Loucy (cell line): ENCODE measurements at regions not wholly inside any gene's neighbourhood (a gene's known extent, or its start where the extent isn't known, plus 50 kb on each side); places are given as distances from the start of the nearest gene placed in this dataset.

Source experiments
- H2AFZ ChIP-seq: fragments of 200-600 bp; sonication (generic); 2 replicates; pipeline ENCODE4 v1.6.0; 2016; ENCODE audit warnings: antibody characterized with exemption, mild to moderate bottlenecking, low read length, moderate library complexity
- H3F3A ChIP-seq: fragments of 200-600 bp; 2 replicates; pipeline ENCODE4 v1.6.0; 2016; ENCODE audit warnings: antibody characterized with exemption, low read depth, mild to moderate bottlenecking
- H3K27me3 ChIP-seq: fragments of 200-600 bp; sonication (generic); 2 replicates; pipeline ENCODE4 v1.6.1; 2014; ENCODE audit warnings: low read length, mild to moderate bottlenecking; ENCODE audit not compliant: insufficient read depth, poor library complexity, severe bottlenecking
- H3K36me3 ChIP-seq: fragments of 200-600 bp; sonication (generic); 2 replicates; pipeline ENCODE4 v1.6.1; 2016; ENCODE audit warnings: low read length; ENCODE audit not compliant: insufficient read depth
- H3K4me1 ChIP-seq: fragments of 200-600 bp; sonication (generic); 2 replicates; pipeline ENCODE4 v1.5.1; 2014; ENCODE audit warnings: low read length, mild to moderate bottlenecking; ENCODE audit not compliant: insufficient read depth, poor library complexity, severe bottlenecking
- H3K4me2 ChIP-seq: fragments of 200-600 bp; sonication (generic); 2 replicates; pipeline ENCODE4 v1.6.0; 2014; ENCODE audit warnings: antibody characterized with exemption, low read length, low read depth, mild to moderate bottlenecking; ENCODE audit not compliant: poor library complexity, severe bottlenecking
- H3K4me3 ChIP-seq: fragments of 200-600 bp; sonication (generic); 2 replicates; pipeline ENCODE4 v1.5.1; 2014; ENCODE audit warnings: low read length, mild to moderate bottlenecking, mixed read lengths; ENCODE audit not compliant: poor library complexity, severe bottlenecking
- H3K79me2 ChIP-seq: fragments of 200-600 bp; sonication (generic); 2 replicates; pipeline ENCODE4 v1.6.1; 2014; ENCODE audit warnings: low read length; ENCODE audit not compliant: insufficient read depth
- H3K9ac ChIP-seq: fragments of 200-600 bp; sonication (generic); 2 replicates; pipeline ENCODE4 v1.6.0; 2014; ENCODE audit warnings: mild to moderate bottlenecking, low read depth, low read length, moderate library complexity; ENCODE audit not compliant: poor library complexity, severe bottlenecking
- H3K9me2 ChIP-seq: fragments of 200-600 bp; sonication (generic); replicated peaks from 2 replicates; pipeline ENCODE4 v1.6.1; 2016; ENCODE audit warnings: low read depth, low read length, mixed read lengths
- H3K9me3 ChIP-seq: fragments of 200-600 bp; sonication (generic); 2 replicates; pipeline ENCODE4 v1.6.1; 2014; ENCODE audit warnings: mild to moderate bottlenecking, antibody characterized with exemption, low read length, low read depth; ENCODE audit not compliant: insufficient read depth
- H4K20me1 ChIP-seq: fragments of 200-600 bp; sonication (generic); 2 replicates; pipeline ENCODE4 v1.6.0; 2014; ENCODE audit warnings: antibody characterized with exemption, low read length, mild to moderate bottlenecking; ENCODE audit not compliant: insufficient read depth, poor library complexity, severe bottlenecking
- EZH2phosphoT487 ChIP-seq: fragments of 200-600 bp; IDR thresholded peaks from 2 replicates; pipeline ENCODE4 v1.6.1; 2018; ENCODE audit warnings: antibody characterized with exemption, mild to moderate bottlenecking, moderate library complexity, borderline replicate concordance
- TF ChIP-seq, protein P1 (sequence below): fragments of 200-600 bp; sonication (generic); conservative IDR thresholded peaks from 2 replicates; pipeline ENCODE4 v1.5.1; 2014; ENCODE audit warnings: mild to moderate bottlenecking, antibody characterized with exemption, low read length

DNA sequence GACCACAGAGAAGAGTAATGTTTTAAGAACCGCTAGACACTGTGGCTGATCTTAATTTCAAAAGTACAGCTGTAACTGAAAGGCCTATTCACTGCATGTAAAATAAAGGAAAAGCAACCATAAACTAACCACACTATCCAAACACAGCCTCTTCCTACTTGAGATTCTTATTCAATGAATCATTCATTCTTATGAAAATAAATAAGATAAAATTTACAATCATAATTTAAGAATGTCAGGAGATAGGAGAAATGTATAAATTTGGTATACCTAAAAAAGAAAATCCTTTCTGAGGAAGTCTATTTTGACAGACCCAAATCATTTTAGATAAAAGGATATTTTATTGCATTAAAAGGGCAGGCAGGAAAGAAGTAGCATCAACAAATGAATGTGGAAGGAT is 533.5 kb upstream of the ZNF385D start:
- no peak overlapping the region for H3K4me2 ChIP-seq
- no peaks in the 10 kb centered on the region for H3F3A ChIP-seq
- no peak overlapping the region for H3K4me3 ChIP-seq
- no peaks in the 10 kb centered on the region for H3K79me2 ChIP-seq
- H3K9me2 ChIP-seq, result no peaks in the 10 kb centered on the region
- H3K4me1 ChIP-seq, result no peaks in the 10 kb centered on the region
- no peaks in the 10 kb centered on the region for H3K36me3 ChIP-seq
- no peak overlapping the region for H2AFZ ChIP-seq
- TF ChIP-seq, protein P1, sequence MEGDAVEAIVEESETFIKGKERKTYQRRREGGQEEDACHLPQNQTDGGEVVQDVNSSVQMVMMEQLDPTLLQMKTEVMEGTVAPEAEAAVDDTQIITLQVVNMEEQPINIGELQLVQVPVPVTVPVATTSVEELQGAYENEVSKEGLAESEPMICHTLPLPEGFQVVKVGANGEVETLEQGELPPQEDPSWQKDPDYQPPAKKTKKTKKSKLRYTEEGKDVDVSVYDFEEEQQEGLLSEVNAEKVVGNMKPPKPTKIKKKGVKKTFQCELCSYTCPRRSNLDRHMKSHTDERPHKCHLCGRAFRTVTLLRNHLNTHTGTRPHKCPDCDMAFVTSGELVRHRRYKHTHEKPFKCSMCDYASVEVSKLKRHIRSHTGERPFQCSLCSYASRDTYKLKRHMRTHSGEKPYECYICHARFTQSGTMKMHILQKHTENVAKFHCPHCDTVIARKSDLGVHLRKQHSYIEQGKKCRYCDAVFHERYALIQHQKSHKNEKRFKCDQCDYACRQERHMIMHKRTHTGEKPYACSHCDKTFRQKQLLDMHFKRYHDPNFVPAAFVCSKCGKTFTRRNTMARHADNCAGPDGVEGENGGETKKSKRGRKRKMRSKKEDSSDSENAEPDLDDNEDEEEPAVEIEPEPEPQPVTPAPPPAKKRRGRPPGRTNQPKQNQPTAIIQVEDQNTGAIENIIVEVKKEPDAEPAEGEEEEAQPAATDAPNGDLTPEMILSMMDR, result no peak
- TF ChIP-seq EZH2phosphoT487, result no peak
- no peaks in the 10 kb centered on the region for H3K27me3 ChIP-seq
- no peaks in the 10 kb centered on the region for H3K9me3 ChIP-seq
- H3K9ac ChIP-seq, result no peak overlapping the region
- no peaks in the 10 kb centered on the region for H4K20me1 ChIP-seq

DNA sequence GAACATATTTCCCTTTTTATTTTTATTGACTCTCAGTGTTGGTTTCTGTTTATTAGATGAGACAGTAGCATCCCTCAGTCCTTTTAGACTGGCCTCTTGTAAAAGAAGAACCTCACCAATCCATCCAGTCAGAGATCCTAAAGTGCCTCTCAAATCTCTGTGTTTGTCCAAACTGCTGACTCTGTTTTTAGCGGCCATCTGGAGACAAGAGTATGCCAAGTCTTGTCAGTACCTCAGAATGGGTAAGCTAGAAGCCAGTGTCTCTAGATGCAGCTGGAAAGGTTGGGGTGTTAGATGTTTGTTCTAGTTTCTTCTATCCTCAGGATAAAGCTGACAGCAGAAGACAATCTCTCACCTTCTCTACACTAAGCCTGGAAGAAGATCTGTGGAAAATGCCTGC is 537.7 kb upstream of the ZNF385D start:
- no peak overlapping the region for H3K4me3 ChIP-seq
- H3K9me2 ChIP-seq, result no peaks in the 10 kb centered on the region
- H3K79me2 ChIP-seq, result no peaks in the 10 kb centered on the region
- H3K9ac ChIP-seq, result no peak overlapping the region
- H3F3A ChIP-seq, result no peaks in the 10 kb centered on the region
- no peak for TF ChIP-seq EZH2phosphoT487
- TF ChIP-seq, protein P1, result no peak
- H2AFZ ChIP-seq, result no peak overlapping the region
- H3K9me3 ChIP-seq, result no peaks in the 10 kb centered on the region
- H3K36me3 ChIP-seq, result no peaks in the 10 kb centered on the region
- H4K20me1 ChIP-seq, result no peaks in the 10 kb centered on the region
- no peak overlapping the region for H3K4me2 ChIP-seq
- H3K27me3 ChIP-seq, result no peaks in the 10 kb centered on the region
- no peaks in the 10 kb centered on the region for H3K4me1 ChIP-seq

DNA sequence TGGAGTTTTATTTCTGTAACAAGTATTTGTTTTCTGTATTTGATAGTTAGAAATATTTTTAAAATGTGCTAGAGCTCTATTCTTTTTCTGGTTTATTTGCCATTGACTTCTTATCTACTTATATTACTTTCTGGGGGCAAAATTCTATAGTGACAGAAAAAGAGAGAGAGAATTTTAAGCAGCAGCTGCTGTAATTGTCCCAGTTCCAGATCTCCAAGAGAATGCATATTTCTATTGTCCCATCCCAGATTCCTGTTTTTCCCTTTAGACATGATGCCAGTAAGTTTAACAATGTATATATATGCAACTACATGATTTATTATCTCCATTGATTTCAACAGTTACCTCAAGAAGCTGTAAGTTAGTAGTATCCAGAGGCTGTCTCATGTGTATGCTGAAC is 541.7 kb upstream of the ZNF385D start:
- Histone ChIP-seq H3F3A (no peaks in the 10 kb centered on the region), H3K4me2 (no peak overlapping the region), H3K9me2 (no peaks in the 10 kb centered on the region), H3K4me1 (no peaks in the 10 kb centered on the region), H2AFZ (no peak overlapping the region), H3K4me3 (no peak overlapping the region), H3K27me3 (no peaks in the 10 kb centered on the region), H4K20me1 (no peaks in the 10 kb centered on the region), H3K79me2 (no peaks in the 10 kb centered on the region), H3K9me3 (no peaks in the 10 kb centered on the region), H3K36me3 (no peaks in the 10 kb centered on the region), H3K9ac (no peak overlapping the region)
- no peak for TF ChIP-seq EZH2phosphoT487
- TF ChIP-seq, protein P1, result no peak
